ENCODE measurements at regions not wholly inside any gene's neighbourhood (a gene's known extent, or its start where the extent isn't known, plus 50 kb on each side); places are given as distances from the start of the nearest gene placed in this dataset.

DNA sequence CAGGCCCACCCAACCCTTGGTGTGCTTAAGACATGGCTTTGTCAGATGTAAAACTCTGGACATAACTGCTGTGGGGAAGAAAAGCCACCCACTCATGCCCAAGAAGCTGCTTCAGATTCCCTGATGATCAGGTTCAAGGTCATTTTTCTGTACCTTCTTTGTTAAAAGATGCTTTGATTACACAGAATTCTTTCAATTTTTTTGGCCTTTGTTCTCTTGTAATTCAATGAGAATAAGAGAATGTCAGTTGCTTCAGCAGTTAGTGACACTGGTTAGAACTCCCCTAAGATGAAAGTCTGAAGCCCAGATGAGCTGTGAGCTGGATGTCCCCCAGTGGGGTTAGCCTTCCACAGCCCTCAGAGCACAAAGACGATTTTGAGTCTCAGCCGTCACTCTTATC is 152.7 kb downstream of the CHRM3 start:
- DNase-seq (ENCODE audit: low read depth): no peak

DNA sequence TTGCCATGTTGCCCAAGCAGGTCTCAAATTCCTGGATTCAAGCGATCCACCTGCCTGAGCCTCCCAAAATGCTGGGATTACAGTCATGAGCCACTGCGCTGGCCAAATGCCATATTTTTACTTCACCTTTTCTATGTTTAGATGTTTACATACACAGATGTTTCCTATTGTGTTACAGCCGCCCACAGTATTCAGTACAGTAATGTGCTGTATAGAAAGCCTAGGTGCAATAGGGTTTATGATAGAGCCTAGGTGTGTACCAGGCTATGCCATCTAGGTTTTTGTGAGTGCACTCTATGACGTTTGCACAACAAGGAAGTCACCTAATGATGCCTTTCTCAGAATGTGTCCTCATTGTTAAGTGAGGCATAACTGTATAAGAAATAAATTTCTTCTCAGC is 153.4 kb downstream of the CHRM3 start:
- DNase-seq (ENCODE audit: low read depth): no peak

GRCh38 chr1:239543873-239544272 is 157.5 kb downstream of the CHRM3 start:
- no peak for DNase-seq (ENCODE audit: low read depth)

DNA sequence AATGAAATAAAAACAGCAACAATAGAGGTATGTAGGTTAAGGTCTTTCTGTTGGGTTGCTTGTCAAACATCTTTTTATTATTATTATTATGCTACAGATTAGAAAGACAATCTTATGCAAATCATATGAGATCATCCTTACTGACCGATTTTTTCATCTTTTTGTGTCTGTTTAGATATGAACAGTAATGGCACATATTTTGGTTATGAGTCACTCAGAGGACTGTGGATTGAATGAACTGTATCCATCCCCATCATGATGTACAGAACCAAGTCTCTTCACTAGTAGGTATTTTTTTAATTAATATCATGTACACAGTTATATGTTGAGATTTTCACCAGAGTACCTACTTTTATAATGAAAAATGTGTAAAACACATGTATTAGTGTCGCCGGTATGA is 159.1 kb downstream of the CHRM3 start:
- no peak for DNase-seq (ENCODE audit: low read depth)

DNA sequence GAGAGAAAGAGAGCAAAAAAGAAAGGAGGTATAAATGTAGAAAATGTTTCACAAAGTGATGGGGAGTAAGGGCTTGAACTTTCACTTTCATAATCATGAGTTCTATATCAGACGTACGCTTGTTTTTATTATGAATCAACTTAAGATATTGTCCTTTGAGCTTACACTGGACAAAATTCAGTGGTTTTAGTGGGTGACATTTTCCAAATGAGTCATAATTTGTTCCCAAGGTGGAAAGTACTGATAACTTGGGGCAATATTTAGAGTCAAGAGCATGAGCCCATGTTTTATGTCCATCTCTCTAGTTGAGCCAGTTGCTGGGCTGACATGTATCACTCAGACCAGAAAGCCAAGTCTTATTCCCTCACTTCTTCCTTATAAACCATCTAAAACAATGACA is 161.6 kb downstream of the CHRM3 start:
- DNase-seq (ENCODE audit: low read depth): no peak

DNA sequence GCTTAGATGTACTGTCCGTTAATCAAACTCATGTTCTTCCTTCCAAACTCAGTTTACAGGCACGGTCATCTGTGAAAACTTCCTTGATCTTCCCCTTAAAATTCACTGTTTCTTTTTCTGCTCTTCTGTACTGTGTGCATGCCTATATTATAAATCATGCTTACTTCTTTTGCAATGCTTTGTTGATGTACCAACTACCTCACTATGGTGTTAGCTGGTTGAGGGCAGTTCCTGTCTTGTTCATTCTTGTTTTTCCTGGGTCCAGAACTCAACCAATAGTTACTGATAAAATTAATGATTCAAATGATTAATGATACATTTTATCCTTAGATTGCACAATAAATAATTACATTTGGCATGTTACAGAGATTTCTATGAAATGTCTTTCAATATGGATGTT is 163.8 kb downstream of the CHRM3 start:
- DNase-seq (ENCODE audit: low read depth): no peak

DNA sequence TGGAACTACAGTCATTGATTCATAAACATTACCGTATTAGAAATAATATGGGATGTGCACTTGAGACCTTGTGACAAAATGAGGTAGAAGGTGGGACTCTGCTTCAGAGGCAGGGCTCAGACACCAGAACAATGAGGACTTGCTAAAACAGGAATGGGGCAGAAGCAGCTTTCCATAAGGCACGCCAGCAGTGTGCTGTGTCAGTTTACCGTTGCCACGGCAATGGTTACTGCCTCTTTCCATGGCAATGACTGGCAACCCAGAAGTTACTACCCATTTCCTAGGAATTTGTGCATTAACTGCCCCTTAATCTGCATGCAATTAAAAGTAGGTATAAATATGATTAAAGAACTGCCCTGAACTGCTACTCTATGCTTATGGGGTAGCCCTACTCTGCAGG is 169.0 kb downstream of the CHRM3 start:
- no peak for DNase-seq (ENCODE audit: low read depth)

DNA sequence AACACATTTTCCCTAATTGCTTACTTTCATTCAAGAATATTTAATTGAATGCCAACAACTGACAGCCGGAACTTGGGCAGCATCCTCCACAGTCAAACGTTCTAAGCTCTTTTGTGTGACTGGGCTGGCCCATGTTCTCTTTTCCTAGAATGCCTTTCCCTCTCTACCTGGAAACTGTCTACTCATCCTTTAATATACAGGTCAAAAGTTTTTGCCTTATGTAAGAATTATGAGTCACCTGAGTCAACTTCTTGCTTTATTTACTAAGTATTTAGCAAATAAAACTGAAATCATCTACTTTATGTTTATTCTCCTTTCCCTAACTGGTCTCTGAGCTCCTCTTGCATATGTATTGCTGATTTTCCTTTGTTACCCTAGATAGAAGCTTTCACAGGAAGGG is 172.2 kb downstream of the CHRM3 start:
- DNase-seq (ENCODE audit: low read depth): no peak

GRCh38 chr1:239558991-239559390 is 172.6 kb downstream of the CHRM3 start:
- no peak for DNase-seq (ENCODE audit: low read depth)

GRCh38 chr1:239560921-239561320 is 174.6 kb downstream of the CHRM3 start:
- no peak for DNase-seq (ENCODE audit: low read depth)

DNA sequence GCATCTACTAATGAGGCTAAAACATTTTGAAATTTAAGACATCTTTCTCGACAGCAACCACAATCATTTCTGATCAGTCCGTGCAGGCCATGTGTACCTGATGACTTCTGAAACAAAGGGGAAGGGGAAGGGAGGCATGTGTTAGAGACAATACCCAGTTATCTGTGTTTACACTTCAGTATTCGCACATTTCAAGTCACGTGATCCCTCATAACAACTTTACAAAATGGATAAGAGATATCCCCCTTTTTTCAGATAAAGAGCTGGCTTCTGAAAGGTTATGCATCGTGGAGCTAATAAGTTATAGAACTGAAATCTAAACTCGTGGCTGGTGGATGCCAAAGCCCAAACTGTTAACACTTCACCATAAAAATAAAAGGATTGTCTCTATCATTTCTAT is 175.7 kb downstream of the CHRM3 start:
- no peak for DNase-seq (ENCODE audit: low read depth)

DNA sequence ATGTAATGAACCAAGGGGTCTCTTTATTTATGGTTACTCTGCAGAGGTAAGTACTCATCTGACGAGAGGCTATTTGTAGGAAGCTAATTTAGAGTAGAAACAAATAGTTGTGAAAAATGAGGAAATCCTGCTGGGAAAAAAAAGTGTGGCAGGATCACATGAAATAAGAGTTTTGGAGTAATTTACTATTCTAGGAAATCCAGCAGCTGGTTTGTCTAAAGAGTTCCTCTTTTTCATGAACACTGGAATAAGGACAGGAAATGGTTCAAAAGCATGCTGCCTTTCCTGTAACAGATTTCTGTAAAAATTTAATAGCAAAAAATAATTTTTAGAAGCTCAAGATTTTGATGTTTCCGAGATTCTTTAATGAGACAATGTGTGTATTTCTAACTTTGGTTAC is 177.3 kb downstream of the CHRM3 start:
- DNase-seq (ENCODE audit: low read depth): no peak

DNA sequence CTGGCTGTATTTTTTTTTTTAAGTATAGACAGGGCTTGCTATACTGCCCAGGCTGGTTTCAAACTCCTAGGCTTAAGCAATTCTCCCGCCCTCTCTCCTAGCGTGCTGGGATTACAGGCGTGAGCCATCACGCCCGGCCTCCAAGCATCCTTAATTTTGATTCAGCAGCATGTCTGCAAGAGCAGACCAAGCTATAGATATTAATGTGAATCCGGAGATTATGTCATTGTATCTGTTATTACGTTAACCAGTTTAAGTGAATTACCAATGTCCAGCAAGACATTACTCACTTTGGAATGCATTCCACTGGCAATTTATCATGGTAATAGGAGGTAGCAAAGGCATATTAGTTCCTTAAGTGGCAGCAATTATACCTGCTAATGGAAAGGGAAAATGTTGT is 179.7 kb downstream of the CHRM3 start:
- DNase-seq (ENCODE audit: low read depth): no peak

GRCh38 chr1:239570878-239571277 is 184.5 kb downstream of the CHRM3 start:
- no peak for DNase-seq (ENCODE audit: low read depth)

DNA sequence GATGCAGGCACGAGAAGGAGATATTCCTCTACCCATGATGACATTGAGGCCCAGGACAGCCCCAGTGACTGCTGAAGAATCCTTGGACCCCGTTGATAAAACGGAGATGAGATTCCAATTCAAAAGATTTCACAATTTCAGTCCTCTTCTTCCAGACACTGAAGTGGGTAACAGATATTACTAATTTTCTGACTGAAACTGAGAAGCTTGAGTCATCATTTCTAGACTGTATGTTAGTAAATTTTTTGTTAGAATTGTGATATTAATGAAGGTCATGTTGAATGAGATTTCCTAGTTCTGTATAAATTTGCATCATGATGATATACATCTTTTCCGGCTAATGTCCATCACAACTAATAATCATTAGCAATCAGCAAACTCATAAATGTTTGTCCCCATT is 185.8 kb downstream of the CHRM3 start:
- no peak for DNase-seq (ENCODE audit: low read depth)

DNA sequence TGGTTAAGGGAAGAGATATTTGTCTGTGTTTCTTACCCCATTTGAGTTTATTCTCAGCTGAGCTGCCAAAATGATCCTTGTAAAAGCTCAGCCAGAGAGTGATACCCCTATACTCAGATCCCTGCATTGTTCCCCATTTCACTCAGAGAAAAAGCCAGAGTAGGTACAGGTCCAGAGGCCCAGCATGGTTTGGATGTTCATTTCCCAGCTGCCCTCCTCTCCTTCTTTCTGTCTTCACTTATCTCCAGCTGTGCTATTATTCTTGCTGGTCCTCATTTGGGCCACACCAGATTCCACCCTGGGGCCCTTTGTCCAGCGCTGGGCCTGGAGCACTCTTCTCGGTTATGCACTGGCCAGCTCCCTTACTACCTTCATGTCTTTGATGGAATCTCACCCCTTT is 187.7 kb downstream of the CHRM3 start:
- no peak for DNase-seq (ENCODE audit: low read depth)

GRCh38 chr1:239575113-239575512 is 188.7 kb downstream of the CHRM3 start:
- no peak for DNase-seq (ENCODE audit: low read depth)

- DNase-seq (ENCODE audit: low read depth): no peak
Measured at GRCh38 chr1:239583536-239583935, 197.2 kb downstream of the CHRM3 start.

- no peak for DNase-seq (ENCODE audit: low read depth)
Measured at GRCh38 chr1:239586128-239586527, 199.8 kb downstream of the CHRM3 start.

DNA sequence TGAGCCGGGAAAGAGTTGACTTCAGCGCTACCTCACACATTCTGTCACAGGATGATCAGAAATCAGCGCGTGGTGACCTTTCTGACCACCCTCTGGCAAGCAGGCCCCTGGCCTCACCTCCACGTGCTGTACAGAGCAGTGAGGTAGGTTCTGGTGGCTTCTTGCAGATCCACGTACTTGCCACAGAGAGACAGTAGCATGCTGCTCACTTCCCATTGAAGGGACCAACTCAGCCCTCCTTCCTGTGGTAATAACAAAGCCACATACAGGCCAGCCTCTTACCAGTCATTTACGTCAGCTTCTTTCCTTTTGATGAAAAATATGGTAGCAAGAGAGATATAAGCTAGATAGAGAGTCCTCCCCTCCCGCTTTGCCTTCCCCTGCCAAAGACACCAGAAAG is 200.7 kb downstream of the CHRM3 start:
- no peak for DNase-seq (ENCODE audit: low read depth)

DNA sequence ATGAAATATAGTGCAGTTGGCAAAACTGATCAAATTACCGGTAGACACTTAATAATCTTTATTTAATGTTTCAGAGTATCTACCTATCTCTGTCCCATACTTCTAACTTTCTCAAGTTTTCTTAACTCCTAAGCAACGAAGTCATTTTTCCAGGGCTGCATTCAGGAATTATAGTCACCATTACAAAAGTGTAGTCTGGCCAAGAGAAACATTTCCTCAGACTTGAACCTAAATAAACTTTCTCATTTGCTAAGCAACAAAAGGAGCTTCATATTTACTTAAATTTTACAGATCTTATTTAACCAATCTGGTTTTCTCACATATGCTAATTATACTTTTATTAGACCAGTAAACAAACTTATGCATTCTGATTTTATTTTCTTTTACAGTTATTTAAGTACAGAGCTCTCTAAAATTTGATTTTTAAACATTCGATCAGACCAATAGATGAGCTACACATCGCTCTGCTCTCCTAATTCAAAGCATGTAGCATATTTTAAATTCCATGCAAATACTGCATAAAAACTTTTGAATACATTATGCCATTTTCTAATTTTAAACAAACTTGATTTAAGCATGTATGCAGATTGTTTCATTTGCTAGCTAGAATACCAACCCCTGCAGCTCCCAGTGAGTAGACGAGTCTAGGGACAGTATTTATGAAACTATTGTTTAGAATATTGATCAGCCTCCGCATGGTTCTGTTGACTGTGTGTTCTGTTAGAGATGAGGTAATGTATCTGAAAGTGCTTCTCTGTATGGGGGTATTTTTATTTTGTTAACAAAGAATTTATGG is 201.4 kb downstream of the CHRM3 start:
- DNase-seq (ENCODE audit: low read depth): no peak

DNA sequence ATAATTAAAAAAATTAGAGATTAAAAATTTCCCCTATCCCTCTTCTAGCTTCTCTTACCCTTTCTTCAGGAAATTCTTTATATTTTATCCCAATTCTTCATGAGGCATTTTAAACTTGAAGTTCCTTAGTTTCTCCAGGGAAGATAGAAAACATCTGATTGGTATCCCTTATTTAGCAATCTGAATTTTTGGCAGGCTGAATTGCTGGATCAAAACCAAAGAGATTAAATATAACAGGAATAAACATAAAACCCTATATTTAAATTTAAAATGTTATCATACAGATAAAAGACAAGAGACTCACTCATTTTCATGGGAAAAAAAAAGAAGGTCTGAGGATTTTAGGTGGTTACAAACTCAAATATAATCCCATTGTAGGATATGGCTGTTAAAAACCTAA is 204.2 kb downstream of the CHRM3 start:
- no peak for DNase-seq (ENCODE audit: low read depth)

GRCh38 chr1:239593527-239593926 is 207.2 kb downstream of the CHRM3 start:
- no peak for DNase-seq (ENCODE audit: low read depth)

DNA sequence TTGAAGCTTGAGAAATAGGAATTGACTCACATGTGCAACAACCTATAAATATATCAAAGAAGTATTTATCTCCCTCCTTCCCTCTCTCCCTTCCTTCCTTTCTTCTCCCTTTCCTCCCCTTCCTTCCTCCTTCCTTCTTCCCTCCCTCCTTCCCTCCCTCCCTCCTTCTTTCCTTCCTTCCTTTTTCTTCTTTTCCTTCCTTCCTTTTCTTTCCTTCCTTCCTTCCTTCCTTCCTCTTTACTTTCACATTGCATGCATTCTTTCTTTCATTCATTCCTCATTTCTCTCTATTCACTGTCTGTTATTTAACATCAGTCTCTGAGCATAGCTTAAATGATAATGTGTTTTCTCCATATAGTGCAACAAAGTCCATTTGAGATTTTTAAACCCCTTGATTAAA is 214.2 kb downstream of the CHRM3 start:
- no peak for DNase-seq (ENCODE audit: low read depth)

GRCh38 chr1:239601108-239601507 is 214.7 kb downstream of the CHRM3 start:
- DNase-seq (ENCODE audit: low read depth): no peak

Data from GM04504 (cell line).